ENCODE measurements at regions not wholly inside any gene's neighbourhood (a gene's known extent, or its start where the extent isn't known, plus 50 kb on each side); places are given as distances from the start of the nearest gene placed in this dataset.

GRCh38 chr2:11955884-11956291 is 209.5 kb downstream of the LPIN1 start:
- Mint-ChIP-seq H3K36me3 (peaks cover 2% of the 10 kb centered on the region), H3K9me3 (ENCODE audit: low read depth) (peaks cover 4% of the 10 kb centered on the region), H3K27ac (no peak overlapping the region), H3K4me3 (no peak overlapping the region), H3K27me3 (peaks cover 9% of the 10 kb centered on the region), H3K4me1 (ENCODE audit: low read depth) (peaks cover 8% of the 10 kb centered on the region)

GRCh38 chr2:11962707-11963328 is 216.4 kb downstream of the LPIN1 start:
- H3K9me3 Mint-ChIP-seq (ENCODE audit: low read depth), result no peaks in the 10 kb centered on the region
- H3K27me3 Mint-ChIP-seq, result no peaks in the 10 kb centered on the region
- no peaks in the 10 kb centered on the region for H3K36me3 Mint-ChIP-seq
- no peaks in the 10 kb centered on the region for H3K4me1 Mint-ChIP-seq (ENCODE audit: low read depth)
- no peak overlapping the region for H3K27ac Mint-ChIP-seq
- H3K4me3 Mint-ChIP-seq, result no peak overlapping the region

- no peaks in the 10 kb centered on the region for H3K36me3 Mint-ChIP-seq
- H3K9me3 Mint-ChIP-seq (ENCODE audit: low read depth), result no peaks in the 10 kb centered on the region
- H3K27ac Mint-ChIP-seq, result no peak overlapping the region
- no peaks in the 10 kb centered on the region for H3K27me3 Mint-ChIP-seq
- no peaks in the 10 kb centered on the region for H3K4me1 Mint-ChIP-seq (ENCODE audit: low read depth)
- H3K4me3 Mint-ChIP-seq, result no peak overlapping the region
Measured at GRCh38 chr2:11963966-11964365, 217.5 kb downstream of the LPIN1 start.

- Mint-ChIP-seq H3K27ac (no peak overlapping the region), H3K9me3 (ENCODE audit: low read depth) (peaks cover under 1% of the 10 kb centered on the region), H3K4me1 (ENCODE audit: low read depth) (no peaks in the 10 kb centered on the region), H3K36me3 (peaks cover 3% of the 10 kb centered on the region), H3K27me3 (no peaks in the 10 kb centered on the region), H3K4me3 (no peak overlapping the region)
Measured at GRCh38 chr2:11967946-11968465, 221.6 kb downstream of the LPIN1 start.

GRCh38 chr2:11968521-11968920 is 222.1 kb downstream of the LPIN1 start:
- Mint-ChIP-seq H3K9me3 (ENCODE audit: low read depth) (peaks cover 6% of the 10 kb centered on the region), H3K27ac (no peak overlapping the region)

GRCh38 chr2:11969774-11970173 is 223.3 kb downstream of the LPIN1 start:
- no peaks in the 10 kb centered on the region for H3K27me3 Mint-ChIP-seq
- H3K27ac Mint-ChIP-seq, result no peak overlapping the region
- no peaks in the 10 kb centered on the region for H3K4me1 Mint-ChIP-seq (ENCODE audit: low read depth)
- H3K9me3 Mint-ChIP-seq (ENCODE audit: low read depth), result peaks cover 15% of the 10 kb centered on the region
- H3K36me3 Mint-ChIP-seq, result peaks cover 9% of the 10 kb centered on the region
- no peak overlapping the region for H3K4me3 Mint-ChIP-seq

More at GRCh38 chr2:11968521-11968920, 222.1 kb downstream of the LPIN1 start:
- no peaks in the 10 kb centered on the region for H3K4me1 Mint-ChIP-seq (ENCODE audit: low read depth)
- no peaks in the 10 kb centered on the region for H3K27me3 Mint-ChIP-seq
- peaks cover 4% of the 10 kb centered on the region for H3K36me3 Mint-ChIP-seq
- no peak overlapping the region for H3K4me3 Mint-ChIP-seq

- Mint-ChIP-seq H3K4me3 (no peak overlapping the region), H3K9me3 (ENCODE audit: low read depth) (peaks cover 26% of the 10 kb centered on the region), H3K4me1 (ENCODE audit: low read depth) (no peaks in the 10 kb centered on the region), H3K27me3 (no peaks in the 10 kb centered on the region), H3K27ac (no peak overlapping the region), H3K36me3 (peaks cover 17% of the 10 kb centered on the region)
Measured at GRCh38 chr2:11974573-11974972, 228.1 kb downstream of the LPIN1 start.

- Mint-ChIP-seq H3K4me1 (ENCODE audit: low read depth) (no peaks in the 10 kb centered on the region), H3K9me3 (ENCODE audit: low read depth) (peaks cover 26% of the 10 kb centered on the region), H3K27ac (no peak overlapping the region), H3K36me3 (peaks cover 17% of the 10 kb centered on the region), H3K27me3 (no peaks in the 10 kb centered on the region), H3K4me3 (no peak overlapping the region)
Measured at GRCh38 chr2:11975373-11975772, 228.9 kb downstream of the LPIN1 start.

GRCh38 chr2:11976073-11976472 is 229.6 kb downstream of the LPIN1 start:
- Mint-ChIP-seq H3K27ac (no peak overlapping the region), H3K4me1 (ENCODE audit: low read depth) (no peaks in the 10 kb centered on the region), H3K4me3 (no peak overlapping the region), H3K9me3 (ENCODE audit: low read depth) (peaks cover 26% of the 10 kb centered on the region), H3K36me3 (peaks cover 17% of the 10 kb centered on the region), H3K27me3 (no peaks in the 10 kb centered on the region)

- H3K4me1 Mint-ChIP-seq (ENCODE audit: low read depth), result no peaks in the 10 kb centered on the region
- no peak overlapping the region for H3K27ac Mint-ChIP-seq
- H3K9me3 Mint-ChIP-seq (ENCODE audit: low read depth), result peaks cover 25% of the 10 kb centered on the region
- H3K36me3 Mint-ChIP-seq, result peaks cover 15% of the 10 kb centered on the region
- H3K4me3 Mint-ChIP-seq, result no peak overlapping the region
- H3K27me3 Mint-ChIP-seq, result no peaks in the 10 kb centered on the region
Measured at GRCh38 chr2:11977766-11978524, 231.5 kb downstream of the LPIN1 start.

- peaks cover 3% of the 10 kb centered on the region for H3K36me3 Mint-ChIP-seq
Measured at GRCh38 chr2:11980809-11981208, 234.4 kb downstream of the LPIN1 start.

GRCh38 chr2:11983401-11983800 is 237.0 kb downstream of the LPIN1 start:
- H3K27ac Mint-ChIP-seq, result no peak overlapping the region
- H3K4me1 Mint-ChIP-seq (ENCODE audit: low read depth), result no peaks in the 10 kb centered on the region
- no peaks in the 10 kb centered on the region for H3K9me3 Mint-ChIP-seq (ENCODE audit: low read depth)
- no peaks in the 10 kb centered on the region for H3K27me3 Mint-ChIP-seq
- H3K4me3 Mint-ChIP-seq, result no peak overlapping the region
- no peaks in the 10 kb centered on the region for H3K36me3 Mint-ChIP-seq

More at GRCh38 chr2:11980809-11981208, 234.4 kb downstream of the LPIN1 start:
- no peak overlapping the region for H3K4me3 Mint-ChIP-seq
- no peaks in the 10 kb centered on the region for H3K27me3 Mint-ChIP-seq
- H3K4me1 Mint-ChIP-seq (ENCODE audit: low read depth), result no peaks in the 10 kb centered on the region
- peaks cover 5% of the 10 kb centered on the region for H3K9me3 Mint-ChIP-seq (ENCODE audit: low read depth)
- H3K27ac Mint-ChIP-seq, result no peak overlapping the region

GRCh38 chr2:11983870-11984269 is 237.4 kb downstream of the LPIN1 start:
- H3K4me1 Mint-ChIP-seq (ENCODE audit: low read depth), result no peaks in the 10 kb centered on the region
- H3K9me3 Mint-ChIP-seq (ENCODE audit: low read depth), result no peaks in the 10 kb centered on the region
- no peak overlapping the region for H3K27ac Mint-ChIP-seq
- H3K36me3 Mint-ChIP-seq, result no peaks in the 10 kb centered on the region
- no peaks in the 10 kb centered on the region for H3K27me3 Mint-ChIP-seq
- H3K4me3 Mint-ChIP-seq, result no peak overlapping the region

GRCh38 chr2:11984316-11985158 is 238.1 kb downstream of the LPIN1 start:
- H3K27ac Mint-ChIP-seq, result no peak overlapping the region
- H3K9me3 Mint-ChIP-seq (ENCODE audit: low read depth), result no peaks in the 10 kb centered on the region
- H3K36me3 Mint-ChIP-seq, result no peaks in the 10 kb centered on the region
- H3K27me3 Mint-ChIP-seq, result no peaks in the 10 kb centered on the region
- H3K4me1 Mint-ChIP-seq (ENCODE audit: low read depth), result no peaks in the 10 kb centered on the region
- no peak overlapping the region for H3K4me3 Mint-ChIP-seq

Data from activated naive CD8-positive, alpha-beta T cell (primary cell).